ENCODE measurements at regions not wholly inside any gene's neighbourhood (a gene's known extent, or its start where the extent isn't known, plus 50 kb on each side); places are given as distances from the start of the nearest gene placed in this dataset.

- Histone ChIP-seq H2BK120ac (ENCODE audit: low read depth, low read length) (no peak overlapping the region), H3K4me1 (ENCODE audit: control insufficient read depth in 2 of 2, insufficient read depth in 1 of 2, low read depth in 1 of 2, low read length in 2 of 2) (peaks cover 5 to 6% of the 10 kb centered on the region in 2 donors), H3K36me3 (replicated peaks in 1 of 2; ENCODE audit: control insufficient read depth in 2 of 2, insufficient read depth in 2 of 2, low read length in 2 of 2) (no peaks in the 10 kb centered on the region), H2BK12ac (ENCODE audit: low read length) (no peak overlapping the region), H4K91ac (ENCODE audit: low read depth, low read length, poor library complexity) (no peak overlapping the region), H3K4me3 (ENCODE audit: low read length in 2 of 2) (no peak overlapping the region), H3K23ac (ENCODE audit: low read depth, low read length, poor library complexity) (no peak overlapping the region), H3K4me2 (ENCODE audit: insufficient read depth, low read length, poor library complexity, severe bottlenecking) (no peak overlapping the region), H3K14ac (ENCODE audit: low read length) (no peak overlapping the region), H3K9ac (ENCODE audit: low read depth, low read length, poor library complexity) (no peak overlapping the region), H2AFZ (ENCODE audit: low read length) (no peak overlapping the region), H4K8ac (ENCODE audit: low read depth, low read length) (no peak overlapping the region), H3K79me1 (ENCODE audit: low read depth, low read length) (no peaks in the 10 kb centered on the region), H2AK5ac (ENCODE audit: low read depth, low read length) (no peak overlapping the region), H3K9me3 (replicated peaks in 1 of 2; ENCODE audit: control insufficient read depth in 2 of 2, insufficient read depth in 1 of 2, low read depth in 1 of 2, low read length in 2 of 2) (no peaks in the 10 kb centered on the region), H3K18ac (ENCODE audit: low read length) (no peak overlapping the region), H3K27ac (replicated peaks; ENCODE audit: low read length) (no peak overlapping the region), H2BK5ac (ENCODE audit: low read length) (no peak overlapping the region), H3K4ac (ENCODE audit: low read length) (no peak overlapping the region), H2BK15ac (ENCODE audit: low read length) (no peak overlapping the region), H3K27me3 (ENCODE audit: control insufficient read depth in 3 of 3, insufficient read depth in 3 of 3, low read depth in 1 of 3, low read length in 3 of 3) (peaks cover 0 to 4% (median 0%) of the 10 kb centered on the region in 3 experiments)
- no CpG with 5 or more reads among the region's 7 CpGs for WGBS, 2 donors (ENCODE audit: extremely low coverage in 2 of 2, insufficient read length in 2 of 2, insufficient replicate concordance in 1 of 2)
- no peak for DNase-seq (ENCODE audit: low spot score)
Measured at GRCh38 chr6:3610921-3611320, 140.6 kb downstream of the PXDC1 start.

GRCh38 chr6:3610206-3610605, 141.3 kb downstream of the PXDC1 start:
- Histone ChIP-seq H3K23ac (ENCODE audit: low read depth, low read length, poor library complexity) (no peak overlapping the region), H3K9me3 (replicated peaks in 1 of 2; ENCODE audit: control insufficient read depth in 2 of 2, insufficient read depth in 1 of 2, low read depth in 1 of 2, low read length in 2 of 2) (no peaks in the 10 kb centered on the region), H2AK5ac (ENCODE audit: low read depth, low read length) (no peak overlapping the region), H3K27me3 (ENCODE audit: control insufficient read depth in 3 of 3, insufficient read depth in 3 of 3, low read depth in 1 of 3, low read length in 3 of 3) (peaks cover 0 to under 1% (median 0%) of the 10 kb centered on the region in 3 experiments), H2BK15ac (ENCODE audit: low read length) (no peak overlapping the region), H3K27ac (replicated peaks; ENCODE audit: low read length) (no peak overlapping the region), H3K18ac (ENCODE audit: low read length) (no peak overlapping the region), H3K79me1 (ENCODE audit: low read depth, low read length) (no peaks in the 10 kb centered on the region), H4K91ac (ENCODE audit: low read depth, low read length, poor library complexity) (no peak overlapping the region), H2BK5ac (ENCODE audit: low read length) (no peak overlapping the region), H2BK12ac (ENCODE audit: low read length) (no peak overlapping the region), H3K14ac (ENCODE audit: low read length) (no peak overlapping the region), H3K36me3 (replicated peaks in 1 of 2; ENCODE audit: control insufficient read depth in 2 of 2, insufficient read depth in 2 of 2, low read length in 2 of 2) (no peaks in the 10 kb centered on the region), H3K4ac (ENCODE audit: low read length) (no peak overlapping the region), H2BK120ac (ENCODE audit: low read depth, low read length) (no peak overlapping the region), H3K4me2 (ENCODE audit: insufficient read depth, low read length, poor library complexity, severe bottlenecking) (no peak overlapping the region), H2AFZ (ENCODE audit: low read length) (no peak overlapping the region), H3K4me3 (ENCODE audit: low read length in 2 of 2) (no peak overlapping the region), H3K9ac (ENCODE audit: low read depth, low read length, poor library complexity) (no peak overlapping the region), H3K4me1 (ENCODE audit: control insufficient read depth in 2 of 2, insufficient read depth in 1 of 2, low read depth in 1 of 2, low read length in 2 of 2) (peaks cover 5 to 6% of the 10 kb centered on the region in 2 donors), H4K8ac (ENCODE audit: low read depth, low read length) (no peak overlapping the region)
- no CpG with 5 or more reads among the region's 5 CpGs for WGBS, 2 donors (ENCODE audit: extremely low coverage in 2 of 2, insufficient read length in 2 of 2, insufficient replicate concordance in 1 of 2)
- no peak for DNase-seq (ENCODE audit: low spot score)

- no peaks in the 10 kb centered on the region for H3K27me3 ChIP-seq (ENCODE audit: control insufficient read depth in 3 of 3, insufficient read depth in 3 of 3, low read depth in 1 of 3, low read length in 3 of 3)
- H2BK120ac ChIP-seq (ENCODE audit: low read depth, low read length) = no peak overlapping the region
- WGBS, 2 donors (ENCODE audit: extremely low coverage in 2 of 2, insufficient read length in 2 of 2, insufficient replicate concordance in 1 of 2) = no CpG with 5 or more reads among the region's 3 CpGs
- H2BK15ac ChIP-seq (ENCODE audit: low read length) = no peak overlapping the region
- H4K8ac ChIP-seq (ENCODE audit: low read depth, low read length) = no peak overlapping the region
- no peaks in the 10 kb centered on the region for H3K36me3 ChIP-seq (replicated peaks in 1 of 2; ENCODE audit: control insufficient read depth in 2 of 2, insufficient read depth in 2 of 2, low read length in 2 of 2)
- no peak overlapping the region for H3K4ac ChIP-seq (ENCODE audit: low read length)
- H3K9me3 ChIP-seq (replicated peaks in 1 of 2; ENCODE audit: control insufficient read depth in 2 of 2, insufficient read depth in 1 of 2, low read depth in 1 of 2, low read length in 2 of 2) = no peaks in the 10 kb centered on the region
- H3K23ac ChIP-seq (ENCODE audit: low read depth, low read length, poor library complexity) = no peak overlapping the region
- no peak overlapping the region for H2BK5ac ChIP-seq (ENCODE audit: low read length)
- peak overlapping the region; percentile 16 for H3K18ac ChIP-seq (ENCODE audit: low read length)
- DNase-seq (ENCODE audit: low spot score) = no peak
- no peak overlapping the region for H3K27ac ChIP-seq (replicated peaks; ENCODE audit: low read length)
- no peak overlapping the region for H4K91ac ChIP-seq (ENCODE audit: low read depth, low read length, poor library complexity)
- no peak overlapping the region for H2BK12ac ChIP-seq (ENCODE audit: low read length)
- no peaks in the 10 kb centered on the region for H3K79me1 ChIP-seq (ENCODE audit: low read depth, low read length)
- H3K4me2 ChIP-seq (ENCODE audit: insufficient read depth, low read length, poor library complexity, severe bottlenecking) = no peak overlapping the region
- no peak overlapping the region for H3K14ac ChIP-seq (ENCODE audit: low read length)
- no peak overlapping the region for H3K9ac ChIP-seq (ENCODE audit: low read depth, low read length, poor library complexity)
- H2AFZ ChIP-seq (ENCODE audit: low read length) = no peak overlapping the region
- no peak overlapping the region for H3K4me3 ChIP-seq (ENCODE audit: low read length in 2 of 2)
- peaks cover 5 to 6% of the 10 kb centered on the region in 2 donors for H3K4me1 ChIP-seq (ENCODE audit: control insufficient read depth in 2 of 2, insufficient read depth in 1 of 2, low read depth in 1 of 2, low read length in 2 of 2)
- peak overlapping the region; percentile 4 for H2AK5ac ChIP-seq (ENCODE audit: low read depth, low read length)
Measured at GRCh38 chr6:3609388-3609787, 142.1 kb downstream of the PXDC1 start.

- H2BK120ac ChIP-seq (ENCODE audit: low read depth, low read length) = no peak overlapping the region
- H3K9ac ChIP-seq (ENCODE audit: low read depth, low read length, poor library complexity) = no peak overlapping the region
- no peak overlapping the region for H2BK5ac ChIP-seq (ENCODE audit: low read length)
- H3K36me3 ChIP-seq (replicated peaks in 1 of 2; ENCODE audit: control insufficient read depth in 2 of 2, insufficient read depth in 2 of 2, low read length in 2 of 2) = no peaks in the 10 kb centered on the region
- WGBS, 2 donors (ENCODE audit: extremely low coverage in 2 of 2, insufficient read length in 2 of 2, insufficient replicate concordance in 1 of 2) = no CpG with 5 or more reads among the region's 10 CpGs
- H3K4me1 ChIP-seq (ENCODE audit: control insufficient read depth in 2 of 2, insufficient read depth in 1 of 2, low read depth in 1 of 2, low read length in 2 of 2) = peaks cover 5 to 6% of the 10 kb centered on the region in 2 donors
- DNase-seq (ENCODE audit: low spot score) = no peak
- no peak overlapping the region for H3K23ac ChIP-seq (ENCODE audit: low read depth, low read length, poor library complexity)
- no peak overlapping the region for H2BK12ac ChIP-seq (ENCODE audit: low read length)
- H3K27ac ChIP-seq (replicated peaks; ENCODE audit: low read length) = no peak overlapping the region
- H3K14ac ChIP-seq (ENCODE audit: low read length) = no peak overlapping the region
- no peak overlapping the region for H3K4ac ChIP-seq (ENCODE audit: low read length)
- no peak overlapping the region for H3K18ac ChIP-seq (ENCODE audit: low read length)
- H3K4me2 ChIP-seq (ENCODE audit: insufficient read depth, low read length, poor library complexity, severe bottlenecking) = no peak overlapping the region
- H3K4me3 ChIP-seq (ENCODE audit: low read length in 2 of 2) = no peak overlapping the region
- no peak overlapping the region for H2AFZ ChIP-seq (ENCODE audit: low read length)
- H2BK15ac ChIP-seq (ENCODE audit: low read length) = no peak overlapping the region
- no peak overlapping the region for H4K8ac ChIP-seq (ENCODE audit: low read depth, low read length)
- H3K9me3 ChIP-seq (replicated peaks in 1 of 2; ENCODE audit: control insufficient read depth in 2 of 2, insufficient read depth in 1 of 2, low read depth in 1 of 2, low read length in 2 of 2) = no peaks in the 10 kb centered on the region
- H3K27me3 ChIP-seq (ENCODE audit: control insufficient read depth in 3 of 3, insufficient read depth in 3 of 3, low read depth in 1 of 3, low read length in 3 of 3) = no peaks in the 10 kb centered on the region
- H4K91ac ChIP-seq (ENCODE audit: low read depth, low read length, poor library complexity) = no peak overlapping the region
- H2AK5ac ChIP-seq (ENCODE audit: low read depth, low read length) = no peak overlapping the region
- no peaks in the 10 kb centered on the region for H3K79me1 ChIP-seq (ENCODE audit: low read depth, low read length)
Measured at GRCh38 chr6:3608159-3608558, 143.4 kb downstream of the PXDC1 start.

Measured in neuronal stem cell (in vitro differentiated cells).